ENCODE measurements at regions not wholly inside any gene's neighbourhood (a gene's known extent, or its start where the extent isn't known, plus 50 kb on each side); places are given as distances from the start of the nearest gene placed in this dataset.

DNA sequence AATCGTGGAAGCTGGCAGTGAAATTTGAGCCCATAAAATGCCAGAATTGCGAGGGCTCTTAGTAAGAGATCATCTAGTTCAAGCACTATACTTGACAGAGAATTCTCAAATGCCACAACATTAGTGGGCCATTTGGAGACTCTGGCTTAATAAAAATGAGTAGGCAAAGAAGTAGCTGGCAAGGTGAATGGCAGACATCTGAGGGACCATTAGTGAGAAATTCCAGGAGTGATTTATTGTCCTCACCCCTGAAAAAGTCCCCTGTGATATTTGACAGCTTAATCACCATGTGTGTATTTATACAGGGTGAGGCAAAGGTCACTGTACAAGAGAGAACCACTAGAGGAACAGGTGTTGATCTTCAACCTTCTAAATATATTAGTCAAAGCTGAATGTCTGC lies 207.5 kb downstream of the CHRDL1 start:
- TF ChIP-seq SP1 (IDR thresholded peaks at IDR 0.05) (no peak), RAD21 (IDR thresholded peaks at IDR 0.05) (no peak), GABPA (IDR thresholded peaks at IDR 0.05 in 1 of 2, conservative IDR thresholded peaks at IDR 0.05 in 1 of 2) (no peak), EGR1 (IDR thresholded peaks at IDR 0.05; ENCODE audit: low read depth in 2 of 2) (no peak)
- TF ChIP-seq, protein P1, sequence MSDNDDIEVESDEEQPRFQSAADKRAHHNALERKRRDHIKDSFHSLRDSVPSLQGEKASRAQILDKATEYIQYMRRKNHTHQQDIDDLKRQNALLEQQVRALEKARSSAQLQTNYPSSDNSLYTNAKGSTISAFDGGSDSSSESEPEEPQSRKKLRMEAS (IDR thresholded peaks at IDR 0.05), result no peak
- TF ChIP-seq, protein P2, sequence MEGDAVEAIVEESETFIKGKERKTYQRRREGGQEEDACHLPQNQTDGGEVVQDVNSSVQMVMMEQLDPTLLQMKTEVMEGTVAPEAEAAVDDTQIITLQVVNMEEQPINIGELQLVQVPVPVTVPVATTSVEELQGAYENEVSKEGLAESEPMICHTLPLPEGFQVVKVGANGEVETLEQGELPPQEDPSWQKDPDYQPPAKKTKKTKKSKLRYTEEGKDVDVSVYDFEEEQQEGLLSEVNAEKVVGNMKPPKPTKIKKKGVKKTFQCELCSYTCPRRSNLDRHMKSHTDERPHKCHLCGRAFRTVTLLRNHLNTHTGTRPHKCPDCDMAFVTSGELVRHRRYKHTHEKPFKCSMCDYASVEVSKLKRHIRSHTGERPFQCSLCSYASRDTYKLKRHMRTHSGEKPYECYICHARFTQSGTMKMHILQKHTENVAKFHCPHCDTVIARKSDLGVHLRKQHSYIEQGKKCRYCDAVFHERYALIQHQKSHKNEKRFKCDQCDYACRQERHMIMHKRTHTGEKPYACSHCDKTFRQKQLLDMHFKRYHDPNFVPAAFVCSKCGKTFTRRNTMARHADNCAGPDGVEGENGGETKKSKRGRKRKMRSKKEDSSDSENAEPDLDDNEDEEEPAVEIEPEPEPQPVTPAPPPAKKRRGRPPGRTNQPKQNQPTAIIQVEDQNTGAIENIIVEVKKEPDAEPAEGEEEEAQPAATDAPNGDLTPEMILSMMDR (IDR thresholded peaks at IDR 0.05; ENCODE audit: low read depth, low read length, missing input control), result no peak
